ENCODE measurements at regions not wholly inside any gene's neighbourhood (a gene's known extent, or its start where the extent isn't known, plus 50 kb on each side); places are given as distances from the start of the nearest gene placed in this dataset.

DNA sequence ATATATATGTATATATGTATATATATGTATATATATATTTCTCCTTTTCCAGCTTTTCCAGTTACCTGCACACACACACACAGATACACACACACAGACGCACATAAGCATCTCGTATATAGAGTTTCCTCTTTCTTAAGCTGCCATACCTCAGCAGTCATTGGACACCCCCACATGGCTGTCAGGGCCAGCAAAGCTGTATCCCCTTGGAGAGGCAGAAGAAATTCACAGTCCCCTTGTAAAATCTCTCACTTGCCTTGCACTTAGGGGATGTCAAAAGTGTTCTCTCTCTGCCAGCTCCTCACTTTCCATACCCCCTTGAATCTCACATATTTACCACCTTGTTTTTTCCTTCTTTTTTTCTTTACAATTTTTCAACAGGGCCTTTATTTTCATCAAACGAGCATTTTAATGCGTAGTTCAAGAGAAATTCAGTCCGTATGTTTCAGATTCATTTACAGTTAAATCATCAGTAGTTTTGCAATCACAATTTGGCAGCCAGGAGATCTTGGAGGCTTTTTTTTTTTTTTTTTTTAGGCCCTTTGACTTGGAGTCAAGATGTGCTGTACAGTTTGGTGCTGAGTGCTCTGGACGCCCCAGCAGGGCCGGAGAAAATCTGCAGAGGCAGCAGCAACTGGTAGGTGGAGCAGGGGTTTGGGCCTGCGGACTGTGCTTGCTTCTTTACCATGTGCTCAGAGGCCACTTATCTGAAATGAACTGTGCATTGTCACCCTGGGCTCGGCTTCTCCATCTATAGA is 244.9 kb upstream of the KLF4 start:
- H3K27me3 ChIP-seq (ENCODE audit: control insufficient read depth in 1 of 2, insufficient read depth in 1 of 2, low read length in 2 of 2) = no peaks in the 10 kb centered on the region
- WGBS = 95% methylated on average over 9 of the region's 9 CpGs

DNA sequence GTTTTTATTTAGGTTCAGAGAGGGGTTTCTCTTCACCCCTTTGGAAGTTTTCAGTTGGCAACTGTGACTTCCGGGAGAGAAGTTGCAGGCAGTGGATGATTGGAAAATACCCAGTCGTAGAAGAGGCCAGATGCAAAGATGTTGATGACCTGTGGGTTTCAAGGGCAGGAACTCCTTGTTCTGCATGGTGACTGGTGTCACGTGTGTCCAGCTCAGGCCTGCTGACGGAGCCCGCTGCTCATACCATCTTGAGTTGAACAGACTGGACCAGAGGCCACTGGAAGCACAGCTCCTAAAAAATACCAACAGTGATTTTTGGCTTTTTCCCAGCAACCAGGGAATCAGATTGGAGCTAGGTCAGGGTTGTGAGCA is 243.9 kb upstream of the KLF4 start:
- no peak overlapping the region for H3K14ac ChIP-seq (ENCODE audit: low read length in 2 of 2)
- H3K4me2 ChIP-seq (ENCODE audit: low read length, poor library complexity, severe bottlenecking) = no peak overlapping the region
- no peaks in the 10 kb centered on the region for H3K79me1 ChIP-seq (replicated peaks; ENCODE audit: low read length, poor library complexity, severe bottlenecking)
- no peaks in the 10 kb centered on the region for H3K27me3 ChIP-seq (ENCODE audit: control insufficient read depth in 1 of 2, insufficient read depth in 1 of 2, low read length in 2 of 2)
- no peak overlapping the region for H3K27ac ChIP-seq (ENCODE audit: low read length, poor library complexity, severe bottlenecking)
- no peak overlapping the region for H2BK15ac ChIP-seq (ENCODE audit: low read depth, poor library complexity, severe bottlenecking)
- no peak overlapping the region for H3K18ac ChIP-seq (ENCODE audit: low read depth in 1 of 2, low read length in 2 of 2)
- DNase-seq = no peak
- H2AFZ ChIP-seq (ENCODE audit: low read depth, low read length) = no peak overlapping the region
- no peak overlapping the region for H2AK5ac ChIP-seq (ENCODE audit: low read length, severe bottlenecking)
- H4K91ac ChIP-seq (ENCODE audit: low read length) = no peak overlapping the region
- H2BK120ac ChIP-seq (ENCODE audit: low read depth, low read length) = no peak overlapping the region
- no peaks in the 10 kb centered on the region for H3K9me3 ChIP-seq (ENCODE audit: control insufficient read depth, low read length)
- H3K4me3 ChIP-seq (ENCODE audit: insufficient read depth in 1 of 2, low read depth in 1 of 2, low read length in 2 of 2) = peak overlapping the region in 1 of 2 experiments; percentile 52
- no peaks in the 10 kb centered on the region for H3K36me3 ChIP-seq (ENCODE audit: control insufficient read depth in 1 of 2, insufficient read depth in 2 of 2, low read depth in 1 of 2, low read length in 2 of 2)
- H3K4me1 ChIP-seq (ENCODE audit: control insufficient read depth, insufficient read depth, low read depth, low read length) = peaks cover 2% of the 10 kb centered on the region
- H3K4ac ChIP-seq (ENCODE audit: low read depth in 1 of 2, low read length in 2 of 2) = no peak overlapping the region
- H4K8ac ChIP-seq (ENCODE audit: low read length) = no peak overlapping the region
- peak overlapping the region; percentile 92 for H3K9ac ChIP-seq (ENCODE audit: low read length)
- no peak overlapping the region for H3K23ac ChIP-seq (ENCODE audit: low read length in 2 of 2)
- no peak overlapping the region for H2BK12ac ChIP-seq (ENCODE audit: low read length in 2 of 2)
- WGBS = 92% methylated on average over 5 of the region's 5 CpGs
- H2BK5ac ChIP-seq (ENCODE audit: low read depth, low read length, poor library complexity, severe bottlenecking) = no peak overlapping the region

More for the DNA sequence above, 244.9 kb upstream of the KLF4 start:
- Histone ChIP-seq H2AK5ac (ENCODE audit: low read length, severe bottlenecking) (no peak overlapping the region), H3K4me3 (ENCODE audit: insufficient read depth in 1 of 2, low read depth in 1 of 2, low read length in 2 of 2) (peak overlapping the region in 1 of 2 experiments; percentile 45), H3K9ac (ENCODE audit: low read length) (peak overlapping the region; percentile 92), H4K91ac (ENCODE audit: low read length) (no peak overlapping the region), H4K8ac (ENCODE audit: low read length) (no peak overlapping the region), H3K4me1 (ENCODE audit: control insufficient read depth, insufficient read depth, low read depth, low read length) (peaks cover 6% of the 10 kb centered on the region), H2AFZ (ENCODE audit: low read depth, low read length) (no peak overlapping the region), H2BK12ac (ENCODE audit: low read length in 2 of 2) (no peak overlapping the region), H3K4ac (ENCODE audit: low read depth in 1 of 2, low read length in 2 of 2) (no peak overlapping the region), H3K36me3 (ENCODE audit: control insufficient read depth in 1 of 2, insufficient read depth in 2 of 2, low read depth in 1 of 2, low read length in 2 of 2) (no peaks in the 10 kb centered on the region), H3K79me1 (replicated peaks; ENCODE audit: low read length, poor library complexity, severe bottlenecking) (no peaks in the 10 kb centered on the region), H3K18ac (ENCODE audit: low read depth in 1 of 2, low read length in 2 of 2) (no peak overlapping the region), H2BK15ac (ENCODE audit: low read depth, poor library complexity, severe bottlenecking) (no peak overlapping the region), H2BK120ac (ENCODE audit: low read depth, low read length) (no peak overlapping the region), H3K4me2 (ENCODE audit: low read length, poor library complexity, severe bottlenecking) (no peak overlapping the region), H3K27ac (ENCODE audit: low read length, poor library complexity, severe bottlenecking) (no peak overlapping the region), H3K14ac (ENCODE audit: low read length in 2 of 2) (no peak overlapping the region), H3K9me3 (ENCODE audit: control insufficient read depth, low read length) (no peaks in the 10 kb centered on the region), H3K23ac (ENCODE audit: low read length in 2 of 2) (no peak overlapping the region), H2BK5ac (ENCODE audit: low read depth, low read length, poor library complexity, severe bottlenecking) (no peak overlapping the region)
- no peak for DNase-seq

DNA sequence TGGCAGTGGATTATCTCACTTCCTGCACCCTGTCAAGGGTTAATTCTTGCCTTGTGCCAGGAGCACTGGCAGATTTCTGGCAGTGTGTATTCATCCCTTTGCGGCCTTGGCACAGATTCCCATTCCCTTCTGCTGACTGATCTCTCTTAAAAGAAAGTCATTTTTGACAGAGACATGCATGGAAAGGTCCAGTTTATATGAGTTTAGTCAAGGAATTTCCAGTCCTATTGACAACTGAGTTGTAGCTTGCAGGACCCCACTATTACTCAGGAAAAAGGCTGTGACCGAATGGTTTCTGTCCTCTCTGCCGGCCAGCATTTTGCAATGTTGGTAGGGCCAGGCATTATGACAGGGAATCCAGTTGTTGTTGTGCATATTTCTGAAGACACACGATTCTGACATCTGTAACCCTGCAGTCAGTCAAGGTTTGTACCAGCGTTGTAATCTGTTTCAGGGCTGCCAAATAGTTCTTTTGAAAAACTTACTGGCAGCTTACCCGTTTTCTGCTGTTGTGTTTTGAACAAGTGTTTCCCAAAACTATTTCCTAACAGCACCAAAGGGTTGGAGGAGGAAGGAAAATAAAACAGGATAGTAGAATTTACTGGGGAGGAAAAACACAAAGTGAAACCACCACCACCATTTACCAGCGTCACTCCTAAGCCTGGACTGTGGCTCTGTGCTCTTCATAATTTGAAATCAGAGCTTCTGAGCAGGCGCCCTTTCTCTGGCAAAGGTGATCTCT is 243.4 kb upstream of the KLF4 start:
- Histone ChIP-seq H3K4ac (ENCODE audit: low read depth in 1 of 2, low read length in 2 of 2) (no peak overlapping the region), H4K8ac (ENCODE audit: low read length) (peak overlapping the region; percentile 35), H3K4me1 (ENCODE audit: control insufficient read depth, insufficient read depth, low read depth, low read length) (no peaks in the 10 kb centered on the region), H3K9me3 (ENCODE audit: control insufficient read depth, low read length) (no peaks in the 10 kb centered on the region), H4K91ac (ENCODE audit: low read length) (no peak overlapping the region), H2AK5ac (ENCODE audit: low read length, severe bottlenecking) (no peak overlapping the region), H3K27me3 (ENCODE audit: control insufficient read depth in 1 of 2, insufficient read depth in 1 of 2, low read length in 2 of 2) (no peaks in the 10 kb centered on the region), H3K23ac (ENCODE audit: low read length in 2 of 2) (no peak overlapping the region), H3K27ac (ENCODE audit: low read length, poor library complexity, severe bottlenecking) (no peak overlapping the region), H3K36me3 (ENCODE audit: control insufficient read depth in 1 of 2, insufficient read depth in 2 of 2, low read depth in 1 of 2, low read length in 2 of 2) (no peaks in the 10 kb centered on the region), H2BK120ac (ENCODE audit: low read depth, low read length) (no peak overlapping the region), H3K4me2 (ENCODE audit: low read length, poor library complexity, severe bottlenecking) (no peak overlapping the region), H3K4me3 (ENCODE audit: insufficient read depth in 1 of 2, low read depth in 1 of 2, low read length in 2 of 2) (peak overlapping the region in 1 of 2 experiments; percentile 52), H2BK15ac (ENCODE audit: low read depth, poor library complexity, severe bottlenecking) (no peak overlapping the region), H2AFZ (ENCODE audit: low read depth, low read length) (no peak overlapping the region), H3K14ac (ENCODE audit: low read length in 2 of 2) (no peak overlapping the region), H3K79me1 (replicated peaks; ENCODE audit: low read length, poor library complexity, severe bottlenecking) (no peaks in the 10 kb centered on the region), H3K18ac (ENCODE audit: low read depth in 1 of 2, low read length in 2 of 2) (no peak overlapping the region), H3K9ac (ENCODE audit: low read length) (peak overlapping the region; percentile 92), H2BK5ac (ENCODE audit: low read depth, low read length, poor library complexity, severe bottlenecking) (no peak overlapping the region), H2BK12ac (ENCODE audit: low read length in 2 of 2) (no peak overlapping the region)
- WGBS = 88% methylated on average over 7 of the region's 8 CpGs
- no peak for DNase-seq

DNA sequence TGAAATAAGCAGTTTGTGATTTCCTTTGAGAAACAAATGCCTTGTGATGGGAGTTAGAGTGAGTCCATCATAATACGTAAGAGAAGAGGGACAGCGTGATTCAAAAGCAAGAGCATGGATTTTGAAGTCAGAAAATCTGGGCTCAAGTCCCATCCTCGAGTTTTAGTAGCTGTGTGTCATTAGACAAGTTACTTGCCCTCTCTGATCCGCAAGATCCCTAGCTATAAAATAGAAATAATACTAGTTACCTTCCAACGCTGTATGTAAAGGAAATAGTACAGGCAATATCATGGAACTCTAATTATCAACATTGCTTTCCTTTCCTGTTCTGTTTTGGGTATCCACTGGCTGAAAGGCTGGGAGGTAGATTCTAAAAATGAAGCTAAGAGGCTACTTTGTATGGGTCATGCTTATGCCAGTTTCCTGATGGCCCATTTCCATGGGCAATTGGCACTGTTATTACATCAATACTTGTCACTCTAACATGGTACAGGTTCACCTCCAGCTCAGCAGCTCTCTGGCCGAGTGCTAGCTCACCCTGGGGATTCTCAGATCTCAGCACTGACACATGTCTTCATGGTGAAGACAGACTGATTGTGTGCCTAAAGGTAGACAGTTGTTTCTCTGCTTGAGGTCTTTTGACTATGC is 241.7 kb upstream of the KLF4 start:
- H3K9me3 ChIP-seq (ENCODE audit: control insufficient read depth, low read length) = no peaks in the 10 kb centered on the region
- H2BK15ac ChIP-seq (ENCODE audit: low read depth, poor library complexity, severe bottlenecking) = no peak overlapping the region
- H3K4me1 ChIP-seq (ENCODE audit: control insufficient read depth, insufficient read depth, low read depth, low read length) = no peaks in the 10 kb centered on the region
- WGBS = 96% methylated on average over 4 of the region's 6 CpGs
- no peak overlapping the region for H4K8ac ChIP-seq (ENCODE audit: low read length)
- no peak overlapping the region for H3K14ac ChIP-seq (ENCODE audit: low read length in 2 of 2)
- H2BK120ac ChIP-seq (ENCODE audit: low read depth, low read length) = no peak overlapping the region
- no peak overlapping the region for H2BK5ac ChIP-seq (ENCODE audit: low read depth, low read length, poor library complexity, severe bottlenecking)
- H2AK5ac ChIP-seq (ENCODE audit: low read length, severe bottlenecking) = no peak overlapping the region
- H3K79me1 ChIP-seq (replicated peaks; ENCODE audit: low read length, poor library complexity, severe bottlenecking) = no peaks in the 10 kb centered on the region
- no peak overlapping the region for H3K27ac ChIP-seq (ENCODE audit: low read length, poor library complexity, severe bottlenecking)
- DNase-seq = no peak
- H3K4me3 ChIP-seq (ENCODE audit: insufficient read depth in 1 of 2, low read depth in 1 of 2, low read length in 2 of 2) = no peak overlapping the region
- no peak overlapping the region for H3K9ac ChIP-seq (ENCODE audit: low read length)
- H3K27me3 ChIP-seq (ENCODE audit: control insufficient read depth in 1 of 2, insufficient read depth in 1 of 2, low read length in 2 of 2) = no peaks in the 10 kb centered on the region
- H3K4me2 ChIP-seq (ENCODE audit: low read length, poor library complexity, severe bottlenecking) = no peak overlapping the region
- no peak overlapping the region for H3K18ac ChIP-seq (ENCODE audit: low read depth in 1 of 2, low read length in 2 of 2)
- no peaks in the 10 kb centered on the region for H3K36me3 ChIP-seq (ENCODE audit: control insufficient read depth in 1 of 2, insufficient read depth in 2 of 2, low read depth in 1 of 2, low read length in 2 of 2)
- H2BK12ac ChIP-seq (ENCODE audit: low read length in 2 of 2) = no peak overlapping the region
- H2AFZ ChIP-seq (ENCODE audit: low read depth, low read length) = no peak overlapping the region
- no peak overlapping the region for H4K91ac ChIP-seq (ENCODE audit: low read length)
- no peak overlapping the region for H3K23ac ChIP-seq (ENCODE audit: low read length in 2 of 2)
- H3K4ac ChIP-seq (ENCODE audit: low read depth in 1 of 2, low read length in 2 of 2) = no peak overlapping the region
